WTC11 (cell line): ENCODE measurements at regions not wholly inside any gene's neighbourhood (a gene's known extent, or its start where the extent isn't known, plus 50 kb on each side); places are given as distances from the start of the nearest gene placed in this dataset.

Experiments
- ATAC-seq: fragments of 200-7000 bp; cut with Tn5 transposase; 2 replicates; pipeline ENCODE4 v1.10.0; 2021; ENCODE audit warnings: mild to moderate bottlenecking, moderate library complexity
- CTCF ChIA-PET: fragments of 300-600 bp; sonication (Branson Sonifier 250); formaldehyde crosslinking; loops from one replicate; lab custom pipeline; 2021; ENCODE audit warnings: antibody characterized with exemption; lab: Charles Lee
- POLR2A ChIA-PET: fragments of 350-600 bp; sonication (Branson Sonifier 250); formaldehyde crosslinking; loops from one replicate; lab custom pipeline; 2021; ENCODE audit warnings: antibody characterized with exemption; lab: Charles Lee
- DNase-seq: peaks from one replicate; pipeline ENCODE4 v3.0.0; 2021; ENCODE audit warnings: low spot score
- H3K27ac Mint-ChIP-seq: 2 replicates; pipeline ENCODE4 v1.8.0; 2021; ENCODE audit warnings: mixed read lengths
- H3K27me3 Mint-ChIP-seq: 2 replicates; pipeline ENCODE4 v1.8.0; 2021; ENCODE audit warnings: low read depth, mild to moderate bottlenecking, moderate library complexity, mixed read lengths
- H3K36me3 Mint-ChIP-seq: 2 replicates; pipeline ENCODE4 v1.8.0; 2021; ENCODE audit warnings: mixed read lengths
- H3K4me1 Mint-ChIP-seq: 2 replicates; pipeline ENCODE4 v1.8.0; 2022; ENCODE audit warnings: mixed read lengths
- H3K4me3 Mint-ChIP-seq: 2 replicates; pipeline ENCODE4 v1.8.0; 2021; ENCODE audit warnings: mild to moderate bottlenecking, moderate library complexity, mixed read lengths
- H3K9me3 Mint-ChIP-seq: 2 replicates; pipeline ENCODE4 v1.8.0; 2021; ENCODE audit warnings: mixed read lengths
- ATF1 ChIP-seq: sonication (generic); formaldehyde crosslinking; IDR thresholded peaks from 2 replicates; pipeline ENCODE4 v1.8.1; 2023; ENCODE audit warnings: mild to moderate bottlenecking, moderate library complexity, missing genetic modification reagents
- EMX1 ChIP-seq: fragments of 250-450 bp; sonication (Bioruptor Pico); IDR thresholded peaks from 2 replicates; pipeline ENCODE4 v1.8.0; 2021; ENCODE audit warnings: mild to moderate bottlenecking
- GTF2I ChIP-seq: fragments of 250-450 bp; sonication (Bioruptor Pico); conservative IDR thresholded peaks from 2 replicates; pipeline ENCODE4 v1.4.0; 2021; ENCODE audit warnings: mild to moderate bottlenecking
- JAZF1 ChIP-seq: fragments of 250-450 bp; sonication (Bioruptor Pico); IDR thresholded peaks from 2 replicates; pipeline ENCODE4 v1.9.0; 2021; ENCODE audit warnings: moderate library complexity, mild to moderate bottlenecking, inconsistent platforms
- MYBL2 ChIP-seq: sonication (generic); formaldehyde crosslinking; IDR thresholded peaks from 2 replicates; pipeline ENCODE4 v1.8.1; 2023; ENCODE audit warnings: mild to moderate bottlenecking, moderate library complexity, missing genetic modification reagents
- NFE2L1 ChIP-seq: sonication (generic); formaldehyde crosslinking; IDR thresholded peaks from 2 replicates; pipeline ENCODE4 v1.8.1; 2023; ENCODE audit warnings: missing genetic modification reagents
- NR2C2 ChIP-seq: sonication (generic); formaldehyde crosslinking; IDR thresholded peaks from 2 replicates; pipeline ENCODE4 v1.8.0; 2022; ENCODE audit warnings: mild to moderate bottlenecking, missing genetic modification reagents
- NR3C1 ChIP-seq: sonication (generic); formaldehyde crosslinking; conservative IDR thresholded peaks from 2 replicates; pipeline ENCODE4 v1.8.1; 2023; ENCODE audit warnings: low read depth, mild to moderate bottlenecking, missing genetic modification reagents
- PRRX2 ChIP-seq: fragments of 250-450 bp; sonication (Bioruptor Pico); IDR thresholded peaks from 2 replicates; pipeline ENCODE4 v1.8.0; 2021; ENCODE audit warnings: mild to moderate bottlenecking
- SMAD3 ChIP-seq: sonication (generic); formaldehyde crosslinking; IDR thresholded peaks from 2 replicates; pipeline ENCODE4 v1.8.0; 2022; ENCODE audit warnings: missing genetic modification reagents, mild to moderate bottlenecking, borderline replicate concordance
- TEAD1 ChIP-seq: sonication (generic); formaldehyde crosslinking; IDR thresholded peaks from 2 replicates; pipeline ENCODE4 v1.8.0; 2022; ENCODE audit warnings: mild to moderate bottlenecking, missing genetic modification reagents
- ZNF121 ChIP-seq: sonication (generic); formaldehyde crosslinking; IDR thresholded peaks from 2 replicates; pipeline ENCODE4 v1.8.0; 2023; ENCODE audit warnings: missing genetic modification reagents
- ZNF317 ChIP-seq: sonication (generic); formaldehyde crosslinking; IDR thresholded peaks from 2 replicates; pipeline ENCODE4 v1.8.1; 2023; ENCODE audit warnings: low read depth, mild to moderate bottlenecking, moderate library complexity, missing genetic modification reagents, borderline replicate concordance
- ZNF671 ChIP-seq: fragments of 250-450 bp; sonication (Bioruptor Pico); IDR thresholded peaks from 2 replicates; pipeline ENCODE4 v1.8.0; 2021; ENCODE audit warnings: mild to moderate bottlenecking
- TF ChIP-seq, protein P1 (sequence below): fragments of 250-450 bp; sonication (Bioruptor Pico); IDR thresholded peaks from 2 replicates; pipeline ENCODE4 v1.9.0; 2021; ENCODE audit warnings: mild to moderate bottlenecking, borderline replicate concordance
- TF ChIP-seq, protein P2 (sequence below): sonication (generic); formaldehyde crosslinking; IDR thresholded peaks from 2 replicates; pipeline ENCODE4 v1.8.1; 2023; ENCODE audit warnings: mild to moderate bottlenecking, missing genetic modification reagents
- TF ChIP-seq, protein P3 (sequence below): sonication (generic); formaldehyde crosslinking; IDR thresholded peaks from 2 replicates; pipeline ENCODE4 v1.8.1; 2023; ENCODE audit warnings: mild to moderate bottlenecking, missing genetic modification reagents, borderline replicate concordance
- TF ChIP-seq, protein P4 (sequence below): sonication (generic); formaldehyde crosslinking; IDR thresholded peaks from 2 replicates; pipeline ENCODE4 v1.8.1; 2023; ENCODE audit warnings: mild to moderate bottlenecking, missing genetic modification reagents
- TF ChIP-seq, protein P5 (sequence below): fragments of 250-450 bp; sonication (Bioruptor Pico); IDR thresholded peaks from 2 replicates; pipeline ENCODE4 v1.8.0; 2021; ENCODE audit warnings: mild to moderate bottlenecking
- TF ChIP-seq, protein P6 (sequence below): fragments of 250-450 bp; sonication (Bioruptor Pico); IDR thresholded peaks from 2 replicates; pipeline ENCODE4 v1.9.0; 2021; ENCODE audit warnings: moderate library complexity, mild to moderate bottlenecking, inconsistent platforms, borderline replicate concordance

DNA sequence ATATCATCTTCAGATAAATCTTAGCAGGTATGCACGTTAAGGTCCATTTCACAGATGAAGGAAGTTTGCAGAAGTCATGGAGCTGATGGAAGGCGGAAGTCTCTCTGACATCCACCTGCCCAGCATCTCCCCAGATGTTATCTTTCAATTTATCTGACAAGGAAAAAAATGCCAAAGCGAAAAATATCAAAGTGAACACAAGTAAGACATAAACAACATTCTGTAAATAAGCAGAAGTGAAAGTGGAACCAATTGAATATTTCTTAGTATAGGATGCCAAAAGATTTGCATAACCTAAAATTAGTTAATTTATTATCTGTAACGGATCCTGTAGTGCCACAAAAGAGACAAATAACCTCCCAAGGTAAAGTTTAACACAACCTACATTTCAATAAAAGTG lies 73.6 kb upstream of the NEBL start:
- TF ChIP-seq, protein P1, sequence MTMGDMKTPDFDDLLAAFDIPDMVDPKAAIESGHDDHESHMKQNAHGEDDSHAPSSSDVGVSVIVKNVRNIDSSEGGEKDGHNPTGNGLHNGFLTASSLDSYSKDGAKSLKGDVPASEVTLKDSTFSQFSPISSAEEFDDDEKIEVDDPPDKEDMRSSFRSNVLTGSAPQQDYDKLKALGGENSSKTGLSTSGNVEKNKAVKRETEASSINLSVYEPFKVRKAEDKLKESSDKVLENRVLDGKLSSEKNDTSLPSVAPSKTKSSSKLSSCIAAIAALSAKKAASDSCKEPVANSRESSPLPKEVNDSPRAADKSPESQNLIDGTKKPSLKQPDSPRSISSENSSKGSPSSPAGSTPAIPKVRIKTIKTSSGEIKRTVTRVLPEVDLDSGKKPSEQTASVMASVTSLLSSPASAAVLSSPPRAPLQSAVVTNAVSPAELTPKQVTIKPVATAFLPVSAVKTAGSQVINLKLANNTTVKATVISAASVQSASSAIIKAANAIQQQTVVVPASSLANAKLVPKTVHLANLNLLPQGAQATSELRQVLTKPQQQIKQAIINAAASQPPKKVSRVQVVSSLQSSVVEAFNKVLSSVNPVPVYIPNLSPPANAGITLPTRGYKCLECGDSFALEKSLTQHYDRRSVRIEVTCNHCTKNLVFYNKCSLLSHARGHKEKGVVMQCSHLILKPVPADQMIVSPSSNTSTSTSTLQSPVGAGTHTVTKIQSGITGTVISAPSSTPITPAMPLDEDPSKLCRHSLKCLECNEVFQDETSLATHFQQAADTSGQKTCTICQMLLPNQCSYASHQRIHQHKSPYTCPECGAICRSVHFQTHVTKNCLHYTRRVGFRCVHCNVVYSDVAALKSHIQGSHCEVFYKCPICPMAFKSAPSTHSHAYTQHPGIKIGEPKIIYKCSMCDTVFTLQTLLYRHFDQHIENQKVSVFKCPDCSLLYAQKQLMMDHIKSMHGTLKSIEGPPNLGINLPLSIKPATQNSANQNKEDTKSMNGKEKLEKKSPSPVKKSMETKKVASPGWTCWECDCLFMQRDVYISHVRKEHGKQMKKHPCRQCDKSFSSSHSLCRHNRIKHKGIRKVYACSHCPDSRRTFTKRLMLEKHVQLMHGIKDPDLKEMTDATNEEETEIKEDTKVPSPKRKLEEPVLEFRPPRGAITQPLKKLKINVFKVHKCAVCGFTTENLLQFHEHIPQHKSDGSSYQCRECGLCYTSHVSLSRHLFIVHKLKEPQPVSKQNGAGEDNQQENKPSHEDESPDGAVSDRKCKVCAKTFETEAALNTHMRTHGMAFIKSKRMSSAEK (CRISPR knock-in tag), result no peak
- TF ChIP-seq ATF1 (no peak), TEAD1 (CRISPR knock-in tag) (no peak), JAZF1 (CRISPR knock-in tag) (no peak), GTF2I (CRISPR knock-in tag) (no peak), ZNF317 (CRISPR knock-in tag) (no peak), ZNF121 (CRISPR knock-in tag) (no peak), SMAD3 (CRISPR knock-in tag) (no peak), NR2C2 (CRISPR knock-in tag) (no peak), PRRX2 (CRISPR knock-in tag) (no peak), MYBL2 (CRISPR knock-in tag) (no peak), NFE2L1 (CRISPR knock-in tag) (no peak), ZNF671 (CRISPR knock-in tag) (no peak), EMX1 (no peak), NR3C1 (CRISPR knock-in tag) (no peak)
- TF ChIP-seq, protein P2, sequence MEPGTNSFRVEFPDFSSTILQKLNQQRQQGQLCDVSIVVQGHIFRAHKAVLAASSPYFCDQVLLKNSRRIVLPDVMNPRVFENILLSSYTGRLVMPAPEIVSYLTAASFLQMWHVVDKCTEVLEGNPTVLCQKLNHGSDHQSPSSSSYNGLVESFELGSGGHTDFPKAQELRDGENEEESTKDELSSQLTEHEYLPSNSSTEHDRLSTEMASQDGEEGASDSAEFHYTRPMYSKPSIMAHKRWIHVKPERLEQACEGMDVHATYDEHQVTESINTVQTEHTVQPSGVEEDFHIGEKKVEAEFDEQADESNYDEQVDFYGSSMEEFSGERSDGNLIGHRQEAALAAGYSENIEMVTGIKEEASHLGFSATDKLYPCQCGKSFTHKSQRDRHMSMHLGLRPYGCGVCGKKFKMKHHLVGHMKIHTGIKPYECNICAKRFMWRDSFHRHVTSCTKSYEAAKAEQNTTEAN, result no peak
- TF ChIP-seq, protein P3, sequence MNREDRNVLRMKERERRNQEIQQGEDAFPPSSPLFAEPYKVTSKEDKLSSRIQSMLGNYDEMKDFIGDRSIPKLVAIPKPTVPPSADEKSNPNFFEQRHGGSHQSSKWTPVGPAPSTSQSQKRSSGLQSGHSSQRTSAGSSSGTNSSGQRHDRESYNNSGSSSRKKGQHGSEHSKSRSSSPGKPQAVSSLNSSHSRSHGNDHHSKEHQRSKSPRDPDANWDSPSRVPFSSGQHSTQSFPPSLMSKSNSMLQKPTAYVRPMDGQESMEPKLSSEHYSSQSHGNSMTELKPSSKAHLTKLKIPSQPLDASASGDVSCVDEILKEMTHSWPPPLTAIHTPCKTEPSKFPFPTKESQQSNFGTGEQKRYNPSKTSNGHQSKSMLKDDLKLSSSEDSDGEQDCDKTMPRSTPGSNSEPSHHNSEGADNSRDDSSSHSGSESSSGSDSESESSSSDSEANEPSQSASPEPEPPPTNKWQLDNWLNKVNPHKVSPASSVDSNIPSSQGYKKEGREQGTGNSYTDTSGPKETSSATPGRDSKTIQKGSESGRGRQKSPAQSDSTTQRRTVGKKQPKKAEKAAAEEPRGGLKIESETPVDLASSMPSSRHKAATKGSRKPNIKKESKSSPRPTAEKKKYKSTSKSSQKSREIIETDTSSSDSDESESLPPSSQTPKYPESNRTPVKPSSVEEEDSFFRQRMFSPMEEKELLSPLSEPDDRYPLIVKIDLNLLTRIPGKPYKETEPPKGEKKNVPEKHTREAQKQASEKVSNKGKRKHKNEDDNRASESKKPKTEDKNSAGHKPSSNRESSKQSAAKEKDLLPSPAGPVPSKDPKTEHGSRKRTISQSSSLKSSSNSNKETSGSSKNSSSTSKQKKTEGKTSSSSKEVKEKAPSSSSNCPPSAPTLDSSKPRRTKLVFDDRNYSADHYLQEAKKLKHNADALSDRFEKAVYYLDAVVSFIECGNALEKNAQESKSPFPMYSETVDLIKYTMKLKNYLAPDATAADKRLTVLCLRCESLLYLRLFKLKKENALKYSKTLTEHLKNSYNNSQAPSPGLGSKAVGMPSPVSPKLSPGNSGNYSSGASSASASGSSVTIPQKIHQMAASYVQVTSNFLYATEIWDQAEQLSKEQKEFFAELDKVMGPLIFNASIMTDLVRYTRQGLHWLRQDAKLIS (CRISPR knock-in tag), result no peak
- TF ChIP-seq, protein P4, sequence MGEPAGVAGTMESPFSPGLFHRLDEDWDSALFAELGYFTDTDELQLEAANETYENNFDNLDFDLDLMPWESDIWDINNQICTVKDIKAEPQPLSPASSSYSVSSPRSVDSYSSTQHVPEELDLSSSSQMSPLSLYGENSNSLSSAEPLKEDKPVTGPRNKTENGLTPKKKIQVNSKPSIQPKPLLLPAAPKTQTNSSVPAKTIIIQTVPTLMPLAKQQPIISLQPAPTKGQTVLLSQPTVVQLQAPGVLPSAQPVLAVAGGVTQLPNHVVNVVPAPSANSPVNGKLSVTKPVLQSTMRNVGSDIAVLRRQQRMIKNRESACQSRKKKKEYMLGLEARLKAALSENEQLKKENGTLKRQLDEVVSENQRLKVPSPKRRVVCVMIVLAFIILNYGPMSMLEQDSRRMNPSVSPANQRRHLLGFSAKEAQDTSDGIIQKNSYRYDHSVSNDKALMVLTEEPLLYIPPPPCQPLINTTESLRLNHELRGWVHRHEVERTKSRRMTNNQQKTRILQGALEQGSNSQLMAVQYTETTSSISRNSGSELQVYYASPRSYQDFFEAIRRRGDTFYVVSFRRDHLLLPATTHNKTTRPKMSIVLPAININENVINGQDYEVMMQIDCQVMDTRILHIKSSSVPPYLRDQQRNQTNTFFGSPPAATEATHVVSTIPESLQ, result no peak
- TF ChIP-seq, protein P5, sequence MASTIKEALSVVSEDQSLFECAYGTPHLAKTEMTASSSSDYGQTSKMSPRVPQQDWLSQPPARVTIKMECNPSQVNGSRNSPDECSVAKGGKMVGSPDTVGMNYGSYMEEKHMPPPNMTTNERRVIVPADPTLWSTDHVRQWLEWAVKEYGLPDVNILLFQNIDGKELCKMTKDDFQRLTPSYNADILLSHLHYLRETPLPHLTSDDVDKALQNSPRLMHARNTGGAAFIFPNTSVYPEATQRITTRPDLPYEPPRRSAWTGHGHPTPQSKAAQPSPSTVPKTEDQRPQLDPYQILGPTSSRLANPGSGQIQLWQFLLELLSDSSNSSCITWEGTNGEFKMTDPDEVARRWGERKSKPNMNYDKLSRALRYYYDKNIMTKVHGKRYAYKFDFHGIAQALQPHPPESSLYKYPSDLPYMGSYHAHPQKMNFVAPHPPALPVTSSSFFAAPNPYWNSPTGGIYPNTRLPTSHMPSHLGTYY (CRISPR knock-in tag), result no peak
- TF ChIP-seq, protein P6, sequence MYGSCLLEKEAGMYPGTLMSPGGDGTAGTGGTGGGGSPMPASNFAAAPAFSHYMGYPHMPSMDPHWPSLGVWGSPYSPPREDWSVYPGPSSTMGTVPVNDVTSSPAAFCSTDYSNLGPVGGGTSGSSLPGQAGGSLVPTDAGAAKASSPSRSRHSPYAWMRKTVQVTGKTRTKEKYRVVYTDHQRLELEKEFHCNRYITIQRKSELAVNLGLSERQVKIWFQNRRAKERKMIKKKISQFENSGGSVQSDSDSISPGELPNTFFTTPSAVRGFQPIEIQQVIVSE (CRISPR knock-in tag), result no peak
- Mint-ChIP-seq H3K9me3 (no peaks in the 10 kb centered on the region), H3K27ac (no peak overlapping the region), H3K4me1 (0 out of 2 replicates have a peak, but pooled peaks cover under 1% of the 10 kb centered on the region), H3K27me3 (no peaks in the 10 kb centered on the region), H3K36me3 (no peaks in the 10 kb centered on the region), H3K4me3 (no peak overlapping the region)
- POLR2A ChIA-PET, result no interaction called here
- no peak for ATAC-seq
- no peak for DNase-seq
- CTCF ChIA-PET, result no interaction called here
